A673 (cell line): ENCODE measurements at regions not wholly inside any gene's neighbourhood (a gene's known extent, or its start where the extent isn't known, plus 50 kb on each side); places are given as distances from the start of the nearest gene placed in this dataset.
"Not testable (repeated sequence)": the region's sequence is repeated elsewhere in the genome, so short reads cannot be mapped to it uniquely, and the experiment has no call there.

Experiments
- BruUV-seq: library from RNA; stranded (reverse); fragments of 400-500 nt; replicated peaks from 2 replicates; lab custom pipeline; 2021; lab: Mats Ljungman, UMichigan
- CTCF ChIA-PET: fragments of 300-600 bp; sonication (Branson Sonifier 250); formaldehyde crosslinking; loops from one replicate; lab custom pipeline; 2022; ENCODE audit warnings: antibody characterized with exemption; lab: Charles Lee
- POLR2A ChIA-PET: fragments of 300-600 bp; sonication (Branson Sonifier 250); formaldehyde crosslinking; loops from one replicate; lab custom pipeline; 2022; ENCODE audit warnings: antibody characterized with exemption; ENCODE audit not compliant: low non-redundant PET; lab: Charles Lee
- DNase-seq: peaks from one replicate; pipeline ENCODE4 v3.0.0-alpha.2; 2015; ENCODE audit warnings: low spot score
- H3K27ac ChIP-seq: fragments of 200-600 bp; sonication (generic); 2 replicates; pipeline ENCODE4 v1.5.1; 2016; ENCODE audit warnings: mixed run types, low read depth, mild to moderate bottlenecking, mixed read lengths, antibody characterized with exemption, low read length; ENCODE audit not compliant: poor library complexity, severe bottlenecking
- H3K27me3 ChIP-seq: fragments of 200-600 bp; sonication (generic); replicated peaks from 2 replicates; pipeline ENCODE4 v1.6.1; 2017; ENCODE audit warnings: mixed run types, low read depth, mild to moderate bottlenecking, mixed read lengths, antibody characterized with exemption, low read length; ENCODE audit not compliant: insufficient read depth, poor library complexity
- H3K36me3 ChIP-seq: fragments of 200-600 bp; sonication (generic); 2 replicates; pipeline ENCODE4 v1.6.1; 2016; ENCODE audit warnings: mixed run types, mild to moderate bottlenecking, mixed read lengths, antibody characterized with exemption, low read length; ENCODE audit not compliant: insufficient read depth, poor library complexity, severe bottlenecking
- H3K4me1 ChIP-seq: fragments of 200-600 bp; sonication (generic); 2 replicates; pipeline ENCODE4 v1.6.1; 2017; ENCODE audit warnings: mixed run types, mild to moderate bottlenecking, mixed read lengths, antibody characterized with exemption, low read length; ENCODE audit not compliant: insufficient read depth, poor library complexity, severe bottlenecking
- H3K4me3 ChIP-seq: fragments of 200-600 bp; sonication (generic); 2 replicates; pipeline ENCODE4 v1.5.1; 2016; ENCODE audit warnings: low read depth, mixed run types, mild to moderate bottlenecking, mixed read lengths, low read length; ENCODE audit not compliant: poor library complexity, severe bottlenecking
- H3K9me3 ChIP-seq: fragments of 200-600 bp; sonication (generic); 2 replicates; pipeline ENCODE4 v1.6.1; 2016; ENCODE audit warnings: mixed run types, low read depth, mild to moderate bottlenecking, mixed read lengths, antibody characterized with exemption, low read length; ENCODE audit not compliant: poor library complexity, severe bottlenecking
- EZH2 ChIP-seq: fragments of 200-600 bp; sonication (generic); IDR thresholded peaks from 2 replicates; pipeline ENCODE4 v1.6.1; 2017; ENCODE audit warnings: borderline replicate concordance, low read depth, mild to moderate bottlenecking, mixed read lengths, antibody characterized with exemption, low read length; ENCODE audit not compliant: poor library complexity, severe bottlenecking
- intact Hi-C: fragments of 100-400 bp; cut with micrococcal nuclease; formaldehyde crosslinking; loops from one replicate; pipeline ENCODE4 v1.10.0; 2022; ENCODE audit not compliant: unreplicated experiment
- TF ChIP-seq, protein P1 (sequence below): fragments of 300-800, 200-600 bp; sonication (generic); conservative IDR thresholded peaks from 2 replicates; pipeline ENCODE4 v1.5.1; 2017; ENCODE audit warnings: low read depth, mild to moderate bottlenecking, antibody characterized with exemption, low read length, moderate library complexity, mixed read lengths

DNA sequence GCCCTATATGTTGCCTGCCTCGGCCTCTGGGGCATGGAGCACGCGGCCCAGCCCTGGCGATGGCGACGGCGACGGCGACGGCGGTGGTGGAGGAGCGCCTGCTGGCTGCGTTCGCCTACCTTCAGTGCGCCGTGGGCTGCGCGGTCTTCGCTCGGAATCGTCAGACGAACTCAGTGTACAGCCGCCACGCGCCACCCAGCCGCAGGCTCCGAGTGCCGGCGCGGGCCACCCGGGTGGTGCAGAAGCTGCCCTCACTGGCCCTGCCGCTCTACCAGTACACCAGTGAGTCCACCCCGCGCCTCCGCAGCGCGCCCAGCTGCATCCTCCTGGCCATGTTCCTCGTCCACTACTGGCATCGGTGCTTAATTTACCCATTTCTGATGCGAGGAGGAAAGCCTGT, 83.7 kb upstream of the F9 start:
- H3K36me3 ChIP-seq = no peaks in the 10 kb centered on the region
- no peaks in the 10 kb centered on the region for H3K27me3 ChIP-seq
- H3K4me1 ChIP-seq = no peaks in the 10 kb centered on the region
- no TSS peak for BruUV-seq
- H3K4me3 ChIP-seq = no peak overlapping the region
- no peaks in the 10 kb centered on the region for H3K9me3 ChIP-seq
- CTCF ChIA-PET = no interaction called here
- DNase-seq = no peak
- POLR2A ChIA-PET = no interaction called here
- no peak for TF ChIP-seq EZH2
- TF ChIP-seq, protein P1, sequence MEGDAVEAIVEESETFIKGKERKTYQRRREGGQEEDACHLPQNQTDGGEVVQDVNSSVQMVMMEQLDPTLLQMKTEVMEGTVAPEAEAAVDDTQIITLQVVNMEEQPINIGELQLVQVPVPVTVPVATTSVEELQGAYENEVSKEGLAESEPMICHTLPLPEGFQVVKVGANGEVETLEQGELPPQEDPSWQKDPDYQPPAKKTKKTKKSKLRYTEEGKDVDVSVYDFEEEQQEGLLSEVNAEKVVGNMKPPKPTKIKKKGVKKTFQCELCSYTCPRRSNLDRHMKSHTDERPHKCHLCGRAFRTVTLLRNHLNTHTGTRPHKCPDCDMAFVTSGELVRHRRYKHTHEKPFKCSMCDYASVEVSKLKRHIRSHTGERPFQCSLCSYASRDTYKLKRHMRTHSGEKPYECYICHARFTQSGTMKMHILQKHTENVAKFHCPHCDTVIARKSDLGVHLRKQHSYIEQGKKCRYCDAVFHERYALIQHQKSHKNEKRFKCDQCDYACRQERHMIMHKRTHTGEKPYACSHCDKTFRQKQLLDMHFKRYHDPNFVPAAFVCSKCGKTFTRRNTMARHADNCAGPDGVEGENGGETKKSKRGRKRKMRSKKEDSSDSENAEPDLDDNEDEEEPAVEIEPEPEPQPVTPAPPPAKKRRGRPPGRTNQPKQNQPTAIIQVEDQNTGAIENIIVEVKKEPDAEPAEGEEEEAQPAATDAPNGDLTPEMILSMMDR = no peak
- intact Hi-C loops = no loop called here
- no peak overlapping the region for H3K27ac ChIP-seq

GRCh38 chrX:139429913-139430312, 100.6 kb upstream of the F9 start:
- Histone ChIP-seq H3K4me1 (no peaks in the 10 kb centered on the region), H3K36me3 (no peaks in the 10 kb centered on the region), H3K27ac (no peak overlapping the region), H3K27me3 (no peaks in the 10 kb centered on the region), H3K9me3 (no peaks in the 10 kb centered on the region), H3K4me3 (no peak overlapping the region)
- TF ChIP-seq EZH2 = no peak
- TF ChIP-seq, protein P1 = peak; percentile 54
- intact Hi-C loops = loop anchor here (10.0 kb wide), 1 partner anchor 655 kb away; no protein-coding TSS in a partner anchor
- POLR2A ChIA-PET = no interaction called here
- no TSS peak for BruUV-seq
- DNase-seq = peak; percentile 48
- CTCF ChIA-PET = no interaction called here

DNA sequence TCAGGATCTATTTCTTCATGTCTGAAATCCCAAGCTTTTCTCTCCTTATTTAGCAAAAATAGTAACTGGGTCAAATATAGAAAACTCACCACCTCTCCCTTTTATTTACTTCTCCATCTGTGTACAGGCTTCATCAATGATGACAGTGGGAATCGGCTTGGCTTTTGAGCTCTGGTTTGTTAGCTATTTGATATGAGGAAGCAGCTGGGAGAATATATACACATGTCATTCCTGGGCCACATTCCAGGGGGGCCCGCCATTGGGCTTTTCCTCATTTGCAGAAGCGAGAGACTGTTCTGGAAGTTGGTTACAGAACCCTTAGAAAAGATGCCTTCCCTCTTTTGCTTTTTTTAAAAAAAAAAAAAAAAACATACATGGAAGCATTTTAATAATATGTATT, 107.4 kb upstream of the F9 start:
- intact Hi-C loops = no loop called here
- Histone ChIP-seq H3K27me3 (no peaks in the 10 kb centered on the region), H3K36me3 (no peaks in the 10 kb centered on the region), H3K27ac (no peak overlapping the region), H3K4me3 (no peak overlapping the region), H3K4me1 (no peaks in the 10 kb centered on the region), H3K9me3 (no peaks in the 10 kb centered on the region)
- ChIA-PET CTCF (no interaction called here), POLR2A (no interaction called here)
- DNase-seq = no peak
- TF ChIP-seq, protein P1 = no peak
- no TSS peak for BruUV-seq

DNA sequence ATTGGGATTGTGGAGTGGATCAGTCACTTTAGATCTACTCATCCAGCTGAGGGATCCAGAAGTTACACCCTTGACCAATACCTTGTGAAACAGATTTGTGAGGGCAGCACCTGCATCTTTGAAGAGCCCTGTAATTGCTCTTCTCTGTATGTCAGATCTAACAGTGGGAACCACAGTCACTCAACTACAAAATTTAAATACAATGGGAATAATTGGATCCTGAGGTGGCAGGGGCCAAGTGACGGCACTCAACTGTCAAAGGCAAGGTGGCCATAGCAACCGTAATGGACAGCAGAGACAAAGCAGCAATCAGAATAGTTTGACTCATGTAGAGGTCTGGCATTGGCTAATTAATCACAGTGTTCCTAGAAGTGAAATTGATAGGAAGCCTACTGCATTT, 132.3 kb upstream of the F9 start:
- H3K27ac ChIP-seq, H3K36me3 ChIP-seq, H3K4me1 ChIP-seq, intact Hi-C loops, BruUV-seq, POLR2A ChIA-PET, H3K4me3 ChIP-seq, DNase-seq, H3K9me3 ChIP-seq, H3K27me3 ChIP-seq, CTCF ChIA-PET: not testable (repeated sequence)
